ENCODE measurements at regions not wholly inside any gene's neighbourhood (a gene's known extent, or its start where the extent isn't known, plus 50 kb on each side); places are given as distances from the start of the nearest gene placed in this dataset.
"Not testable (repeated sequence)": the region's sequence is repeated elsewhere in the genome, so short reads cannot be mapped to it uniquely, and the experiment has no call there.

GRCh38 chr12:94836952-94837670 is 166.4 kb downstream of the NDUFA12 start:
- not testable (repeated sequence) for TF ChIP-seq CTCF (IDR thresholded peaks at IDR 0.05 in 8 of 11, conservative IDR thresholded peaks at IDR 0.05 in 3 of 11); POLR2A (IDR thresholded peaks at IDR 0.05)
